H1 (cell line): ENCODE measurements at regions not wholly inside any gene's neighbourhood (a gene's known extent, or its start where the extent isn't known, plus 50 kb on each side); places are given as distances from the start of the nearest gene placed in this dataset.

Experiments
- EGR1 ChIP-seq: IDR thresholded peaks from 2 replicates; pipeline ENCODE4 v1.6.1; 2011; ENCODE audit warnings: low read depth, low read length, borderline replicate concordance
- EZH2 ChIP-seq: fragments of 200-600 bp; sonication (generic); IDR thresholded peaks from 2 replicates; pipeline ENCODE4 v1.7.1; 2012; ENCODE audit warnings: low read depth, mild to moderate bottlenecking, moderate library complexity, low read length, inconsistent platforms; ENCODE audit not compliant: severe bottlenecking
- GABPA ChIP-seq: IDR thresholded peaks from 2 replicates; pipeline ENCODE4 v1.6.1; 2011; ENCODE audit warnings: mild to moderate bottlenecking, low read length, moderate library complexity, borderline replicate concordance; ENCODE audit not compliant: insufficient read depth
- HDAC6 ChIP-seq: IDR thresholded peaks from one replicate; pipeline ENCODE4 v1.7.1; 2012; ENCODE audit warnings: low read depth, mild to moderate bottlenecking, inconsistent platforms, low read length, moderate library complexity
- JUND ChIP-seq: IDR thresholded peaks from 2 replicates; pipeline ENCODE4 v1.6.1; 2011; ENCODE audit warnings: mild to moderate bottlenecking, improper control_type of control experiment, low read length
- KDM1A ChIP-seq: fragments of 200-600, 300-600 bp; sonication (generic); IDR thresholded peaks from 2 replicates; pipeline ENCODE4 v1.7.1; 2016; ENCODE audit warnings: mild to moderate bottlenecking, low read length, borderline replicate concordance
- NRF1 ChIP-seq: IDR thresholded peaks from 2 replicates; pipeline ENCODE4 v1.6.1; 2011; ENCODE audit warnings: mild to moderate bottlenecking, low read depth, low read length, improper control_type of control experiment
- PHF8 ChIP-seq: fragments of 200-600 bp; sonication (generic); conservative IDR thresholded peaks from 2 replicates; pipeline ENCODE4 v1.7.1; 2012; ENCODE audit warnings: low read depth, mild to moderate bottlenecking, inconsistent platforms, low read length, moderate library complexity
- RAD21 ChIP-seq, 2 experiments: IDR thresholded peaks in 1 of 2; conservative IDR thresholded peaks in 1 of 2; 2 replicates each; pipeline ENCODE4 v1.6.1; 2011; ENCODE audit warnings: low read depth in 2 of 2, low read length in 2 of 2, improper control_type of control experiment in 1 of 2, inconsistent platforms in 1 of 2, mild to moderate bottlenecking in 1 of 2, moderate library complexity in 1 of 2
- SP2 ChIP-seq: IDR thresholded peaks from 2 replicates; pipeline ENCODE4 v1.6.1; 2012; ENCODE audit warnings: mild to moderate bottlenecking, low read length, inconsistent platforms
- TAF1 ChIP-seq: IDR thresholded peaks from 2 replicates; pipeline ENCODE4 v1.6.1; 2011; ENCODE audit warnings: mild to moderate bottlenecking, low read depth, low read length
- ZNF274 ChIP-seq: IDR thresholded peaks from 2 replicates; pipeline ENCODE4 v1.7.0; 2012; ENCODE audit warnings: low read length, borderline replicate concordance; ENCODE audit errors: extremely low read depth
- TF ChIP-seq, protein P1 (sequence below): IDR thresholded peaks from 2 replicates; pipeline ENCODE4 v1.6.1; 2012; ENCODE audit warnings: inconsistent platforms
- TF ChIP-seq, protein P2 (sequence below), 3 experiments: IDR thresholded peaks; 1 replicate in 2 of 3; 2 replicates in 1 of 3; pipeline versions ENCODE4 v1.5.1 to v1.6.1; 2011; ENCODE audit warnings: low read length in 3 of 3, mild to moderate bottlenecking in 3 of 3, inconsistent platforms in 2 of 3, low read depth in 1 of 3, moderate library complexity in 1 of 3; ENCODE audit not compliant: insufficient read depth in 1 of 3; ENCODE audit errors: control extremely low read depth in 1 of 3

DNA sequence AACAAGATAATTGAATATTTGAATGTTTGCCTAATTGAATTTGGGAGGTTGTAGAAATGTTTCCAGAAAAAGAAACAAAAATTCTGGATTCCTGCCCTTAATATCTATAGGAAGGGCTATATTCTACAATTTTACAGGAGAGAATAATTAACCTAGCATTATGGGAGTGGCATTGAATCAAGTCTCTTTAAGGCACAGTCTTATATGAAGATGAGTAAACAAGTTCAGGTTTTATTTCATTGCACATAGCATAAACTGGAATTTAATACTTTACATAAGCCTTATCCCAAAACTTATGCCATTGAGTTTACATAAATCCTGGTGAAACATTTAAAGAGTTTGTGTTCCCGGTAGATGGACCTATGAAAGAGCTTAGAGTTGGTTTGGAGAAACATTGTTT, 138.1 kb upstream of the ADAMTSL1 start:
- TF ChIP-seq SP2 (no peak), EZH2 (no peak), JUND (no peak), RAD21 (IDR thresholded peaks at IDR 0.05 in 1 of 2, conservative IDR thresholded peaks at IDR 0.05 in 1 of 2; ENCODE audit: low read depth in 2 of 2, low read length in 2 of 2) (no peak), EGR1 (no peak), PHF8 (no peak), HDAC6 (no peak), TAF1 (no peak), GABPA (no peak), NRF1 (no peak), ZNF274 (no peak), KDM1A (no peak)
- TF ChIP-seq, protein P1, sequence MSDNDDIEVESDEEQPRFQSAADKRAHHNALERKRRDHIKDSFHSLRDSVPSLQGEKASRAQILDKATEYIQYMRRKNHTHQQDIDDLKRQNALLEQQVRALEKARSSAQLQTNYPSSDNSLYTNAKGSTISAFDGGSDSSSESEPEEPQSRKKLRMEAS = no peak
- TF ChIP-seq, protein P2, sequence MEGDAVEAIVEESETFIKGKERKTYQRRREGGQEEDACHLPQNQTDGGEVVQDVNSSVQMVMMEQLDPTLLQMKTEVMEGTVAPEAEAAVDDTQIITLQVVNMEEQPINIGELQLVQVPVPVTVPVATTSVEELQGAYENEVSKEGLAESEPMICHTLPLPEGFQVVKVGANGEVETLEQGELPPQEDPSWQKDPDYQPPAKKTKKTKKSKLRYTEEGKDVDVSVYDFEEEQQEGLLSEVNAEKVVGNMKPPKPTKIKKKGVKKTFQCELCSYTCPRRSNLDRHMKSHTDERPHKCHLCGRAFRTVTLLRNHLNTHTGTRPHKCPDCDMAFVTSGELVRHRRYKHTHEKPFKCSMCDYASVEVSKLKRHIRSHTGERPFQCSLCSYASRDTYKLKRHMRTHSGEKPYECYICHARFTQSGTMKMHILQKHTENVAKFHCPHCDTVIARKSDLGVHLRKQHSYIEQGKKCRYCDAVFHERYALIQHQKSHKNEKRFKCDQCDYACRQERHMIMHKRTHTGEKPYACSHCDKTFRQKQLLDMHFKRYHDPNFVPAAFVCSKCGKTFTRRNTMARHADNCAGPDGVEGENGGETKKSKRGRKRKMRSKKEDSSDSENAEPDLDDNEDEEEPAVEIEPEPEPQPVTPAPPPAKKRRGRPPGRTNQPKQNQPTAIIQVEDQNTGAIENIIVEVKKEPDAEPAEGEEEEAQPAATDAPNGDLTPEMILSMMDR (IDR thresholded peaks at IDR 0.05; ENCODE audit: control extremely low read depth in 1 of 3, insufficient read depth in 1 of 3, low read depth in 1 of 3, low read length in 3 of 3) = no peak
